DND-41 (cell line): ENCODE measurements at regions not wholly inside any gene's neighbourhood (a gene's known extent, or its start where the extent isn't known, plus 50 kb on each side); places are given as distances from the start of the nearest gene placed in this dataset.

Experiments
- CTCF ChIP-seq: IDR thresholded peaks from 2 replicates; pipeline ENCODE4 v1.5.1; 2012; ENCODE audit warnings: borderline replicate concordance, low read length, moderate library complexity, mild to moderate bottlenecking; ENCODE audit not compliant: poor library complexity, severe bottlenecking; ENCODE audit errors: extremely low read depth
- EZH2 ChIP-seq: IDR thresholded peaks from 3 replicates; pipeline ENCODE4 v1.6.1; 2012; ENCODE audit warnings: borderline replicate concordance, low read depth, mild to moderate bottlenecking, moderate library complexity, low read length, inconsistent platforms; ENCODE audit not compliant: severe bottlenecking

- no peak for TF ChIP-seq CTCF
- TF ChIP-seq EZH2 = no peak
Measured at GRCh38 chr6:141969201-141969600, 163.5 kb upstream of the GJE1 start.
